Activated naive CD4-positive, alpha-beta T cell treated with anti-CD3 and anti-CD28 coated beads for 36 hours (primary cell): ENCODE measurements at regions not wholly inside any gene's neighbourhood (a gene's known extent, or its start where the extent isn't known, plus 50 kb on each side); places are given as distances from the start of the nearest gene placed in this dataset.
"Not testable (repeated sequence)": the region's sequence is repeated elsewhere in the genome, so short reads cannot be mapped to it uniquely, and the experiment has no call there.

ENCODE experiments used
- CTCF ChIA-PET: fragments of 350-600 bp; sonication (Branson Sonifier 250); formaldehyde crosslinking; loops from one replicate; lab custom pipeline; 2021; ENCODE audit warnings: antibody characterized with exemption; lab: Charles Lee
- DNase-seq: peaks from one replicate; pipeline ENCODE4 v3.0.0-alpha.2; 2020
- H3K27ac Mint-ChIP-seq: one replicate; pipeline ENCODE4 v1.8.0; 2021; ENCODE audit warnings: mild to moderate bottlenecking, mixed read lengths
- H3K27me3 Mint-ChIP-seq: one replicate; pipeline ENCODE4 v1.8.0; 2021; ENCODE audit warnings: low read depth, mixed read lengths
- H3K36me3 Mint-ChIP-seq: one replicate; pipeline ENCODE4 v1.8.0; 2021; ENCODE audit warnings: low read depth, mixed read lengths
- H3K4me1 Mint-ChIP-seq: one replicate; pipeline ENCODE4 v1.8.0; 2021; ENCODE audit warnings: low read depth, mixed read lengths
- H3K4me3 Mint-ChIP-seq: one replicate; pipeline ENCODE4 v1.8.0; 2021; ENCODE audit warnings: mild to moderate bottlenecking, moderate library complexity, mixed read lengths
- H3K9me3 Mint-ChIP-seq: one replicate; pipeline ENCODE4 v1.8.0; 2021; ENCODE audit warnings: mixed read lengths
- intact Hi-C: fragments of 100-400 bp; cut with micrococcal nuclease; formaldehyde crosslinking; loops from one replicate; pipeline ENCODE4 v1.15.1; 2023

- Mint-ChIP-seq H3K27ac (no peak overlapping the region), H3K27me3 (peaks cover 4% of the 10 kb centered on the region), H3K4me3 (no peak overlapping the region), H3K36me3 (no peaks in the 10 kb centered on the region), H3K4me1 (no peaks in the 10 kb centered on the region), H3K9me3 (peaks cover 4% of the 10 kb centered on the region)
- DNase-seq = no peak
- intact Hi-C loops = no loop called here
- CTCF ChIA-PET = no interaction called here
These were observed 123.7 kb downstream of the CHD9NB start for GRCh38 chr16:52928955-52929354.

- CTCF ChIA-PET = no interaction called here
- Mint-ChIP-seq H3K36me3 (no peaks in the 10 kb centered on the region), H3K27ac (no peak overlapping the region), H3K4me3 (no peak overlapping the region), H3K27me3 (peaks cover 8% of the 10 kb centered on the region), H3K4me1 (no peaks in the 10 kb centered on the region), H3K9me3 (no peaks in the 10 kb centered on the region)
- intact Hi-C loops = no loop called here
- DNase-seq = peak; percentile 10
These were observed 127.6 kb downstream of the CHD9NB start for GRCh38 chr16:52925143-52925542.

- intact Hi-C loops = no loop called here
- Mint-ChIP-seq H3K9me3 (no peaks in the 10 kb centered on the region), H3K27ac (no peak overlapping the region), H3K27me3 (peaks cover 8% of the 10 kb centered on the region), H3K36me3 (no peaks in the 10 kb centered on the region), H3K4me1 (no peaks in the 10 kb centered on the region), H3K4me3 (no peak overlapping the region)
- CTCF ChIA-PET = no interaction called here
- DNase-seq = no peak
These were observed 128.5 kb downstream of the CHD9NB start for GRCh38 chr16:52924162-52924561.

GRCh38 chr16:52921104-52921503 is 131.6 kb downstream of the CHD9NB start:
- Mint-ChIP-seq H3K36me3 (no peaks in the 10 kb centered on the region), H3K4me3 (no peak overlapping the region), H3K27ac (no peak overlapping the region), H3K4me1 (no peaks in the 10 kb centered on the region), H3K27me3 (peaks cover 8% of the 10 kb centered on the region), H3K9me3 (no peaks in the 10 kb centered on the region)
- intact Hi-C loops = no loop called here
- CTCF ChIA-PET = no interaction called here
- DNase-seq = no peak

GRCh38 chr16:52920331-52920730 is 132.4 kb downstream of the CHD9NB start:
- H3K27me3 Mint-ChIP-seq = peaks cover 8% of the 10 kb centered on the region
- no peaks in the 10 kb centered on the region for H3K4me1 Mint-ChIP-seq
- CTCF ChIA-PET = no interaction called here
- no peaks in the 10 kb centered on the region for H3K36me3 Mint-ChIP-seq
- intact Hi-C loops = no loop called here
- no peak overlapping the region for H3K27ac Mint-ChIP-seq
- DNase-seq = no peak
- no peak overlapping the region for H3K4me3 Mint-ChIP-seq
- no peaks in the 10 kb centered on the region for H3K9me3 Mint-ChIP-seq

- no peak for DNase-seq
- Mint-ChIP-seq H3K4me1 (no peaks in the 10 kb centered on the region), H3K9me3 (no peaks in the 10 kb centered on the region), H3K27me3 (no peaks in the 10 kb centered on the region), H3K4me3 (no peak overlapping the region), H3K27ac (no peak overlapping the region), H3K36me3 (no peaks in the 10 kb centered on the region)
- intact Hi-C loops = no loop called here
- CTCF ChIA-PET = interaction anchor here (0.6 to 0.9 kb wide), 3 partner anchors 11 to 202 kb away, joined by 3 to 4 read pairs (median 3); no protein-coding TSS in a partner anchor
These were observed 138.3 kb downstream of the CHD9NB start for GRCh38 chr16:52914428-52914827.

GRCh38 chr16:52912565-52913173 is 140.0 kb downstream of the CHD9NB start:
- Mint-ChIP-seq H3K27me3 (no peaks in the 10 kb centered on the region), H3K4me3 (no peak overlapping the region), H3K27ac (no peak overlapping the region), H3K4me1 (no peaks in the 10 kb centered on the region), H3K9me3 (no peaks in the 10 kb centered on the region), H3K36me3 (no peaks in the 10 kb centered on the region)
- peak; percentile 68 for DNase-seq
- intact Hi-C loops = loop anchor here (1.0 kb wide), 1 partner anchor 721 kb away; no protein-coding TSS in a partner anchor
- CTCF ChIA-PET = interaction anchor here (0.6 to 1.6 kb wide), 11 partner anchors 8 to 736 kb away, joined by 3 to 6 read pairs (median 3); no protein-coding TSS in a partner anchor

- H3K9me3 Mint-ChIP-seq, H3K4me3 Mint-ChIP-seq, H3K27ac Mint-ChIP-seq, H3K36me3 Mint-ChIP-seq, H3K4me1 Mint-ChIP-seq, DNase-seq, H3K27me3 Mint-ChIP-seq, intact Hi-C loops: not testable (repeated sequence)
- CTCF ChIA-PET = interaction anchor here (0.5 kb wide), 1 partner anchor 46 kb away, joined by 4 read pairs; no protein-coding TSS in a partner anchor
These were observed 144.6 kb downstream of the CHD9NB start for GRCh38 chr16:52908057-52908456.

- Mint-ChIP-seq H3K27ac (no peak overlapping the region), H3K4me1 (no peaks in the 10 kb centered on the region), H3K27me3 (no peaks in the 10 kb centered on the region), H3K36me3 (no peaks in the 10 kb centered on the region), H3K4me3 (no peak overlapping the region), H3K9me3 (no peaks in the 10 kb centered on the region)
- CTCF ChIA-PET = no interaction called here
- DNase-seq = no peak
- intact Hi-C loops = no loop called here
These were observed 146.4 kb downstream of the CHD9NB start for GRCh38 chr16:52906281-52906680.

GRCh38 chr16:52896478-52897164 is 156.1 kb downstream of the CHD9NB start:
- CTCF ChIA-PET = no interaction called here
- Mint-ChIP-seq H3K27me3 (peaks cover 5% of the 10 kb centered on the region), H3K4me1 (no peaks in the 10 kb centered on the region), H3K36me3 (no peaks in the 10 kb centered on the region), H3K4me3 (no peak overlapping the region), H3K9me3 (peaks cover 3% of the 10 kb centered on the region), H3K27ac (no peak overlapping the region)
- no peak for DNase-seq
- intact Hi-C loops = no loop called here

- intact Hi-C loops = no loop called here
- no peaks in the 10 kb centered on the region for H3K36me3 Mint-ChIP-seq
- H3K9me3 Mint-ChIP-seq = no peaks in the 10 kb centered on the region
- no peak overlapping the region for H3K27ac Mint-ChIP-seq
- no peaks in the 10 kb centered on the region for H3K4me1 Mint-ChIP-seq
- peaks cover 2% of the 10 kb centered on the region for H3K27me3 Mint-ChIP-seq
- no peak for DNase-seq
- CTCF ChIA-PET = no interaction called here
- no peak overlapping the region for H3K4me3 Mint-ChIP-seq
These were observed 178.7 kb downstream of the CHD9NB start for GRCh38 chr16:52874042-52874441.

- intact Hi-C loops = no loop called here
- Mint-ChIP-seq H3K4me3 (no peak overlapping the region), H3K36me3 (no peaks in the 10 kb centered on the region), H3K4me1 (no peaks in the 10 kb centered on the region), H3K27me3 (peaks cover 6% of the 10 kb centered on the region), H3K27ac (no peak overlapping the region), H3K9me3 (no peaks in the 10 kb centered on the region)
- no peak for DNase-seq
- CTCF ChIA-PET = no interaction called here
These were observed 180.0 kb downstream of the CHD9NB start for GRCh38 chr16:52872731-52873130.

- Mint-ChIP-seq H3K4me3 (no peak overlapping the region), H3K27ac (no peak overlapping the region), H3K4me1 (no peaks in the 10 kb centered on the region), H3K36me3 (no peaks in the 10 kb centered on the region), H3K27me3 (peaks cover 6% of the 10 kb centered on the region), H3K9me3 (no peaks in the 10 kb centered on the region)
- intact Hi-C loops = no loop called here
- CTCF ChIA-PET = no interaction called here
- DNase-seq = no peak
These were observed 181.2 kb downstream of the CHD9NB start for GRCh38 chr16:52871481-52871880.
